Fibroblast of lung (primary cell): ENCODE measurements at regions not wholly inside any gene's neighbourhood (a gene's known extent, or its start where the extent isn't known, plus 50 kb on each side); places are given as distances from the start of the nearest gene placed in this dataset.

Experiments
- DNase-seq, 2 donors: peaks; one replicate each; pipeline versions ENCODE4 v3.0.0 to v3.0.0-alpha.2; 2010; ENCODE audit warnings: low read depth in 2 of 2
- H2AFZ ChIP-seq: 2 replicates; pipeline ENCODE4 v1.5.1; 2012; ENCODE audit warnings: low read length, control low read depth, inconsistent platforms
- H3K27ac ChIP-seq: 2 replicates; pipeline ENCODE4 v1.5.1; 2011; ENCODE audit warnings: low read length, control low read depth; ENCODE audit not compliant: insufficient read depth
- H3K27me3 ChIP-seq: 2 replicates; pipeline ENCODE4 v1.5.1; 2011; ENCODE audit warnings: mild to moderate bottlenecking, low read length; ENCODE audit not compliant: control insufficient read depth, insufficient read depth
- H3K36me3 ChIP-seq: 2 replicates; pipeline ENCODE4 v1.5.1; 2011; ENCODE audit warnings: low read length; ENCODE audit not compliant: control insufficient read depth, insufficient read depth
- H3K4me1 ChIP-seq: 2 replicates; pipeline ENCODE4 v1.5.1; 2011; ENCODE audit warnings: low read length; ENCODE audit not compliant: control insufficient read depth, insufficient read depth; ENCODE audit errors: extremely low read depth
- H3K4me2 ChIP-seq: 2 replicates; pipeline ENCODE4 v1.5.1; 2011; ENCODE audit warnings: low read length, control low read depth; ENCODE audit not compliant: insufficient read depth; ENCODE audit errors: extremely low read depth
- H3K4me3 ChIP-seq, 4 experiments: fragments of 200-600 bp in 1 of 4; sonication (generic) in 1 of 4; replicated peaks in 1 of 4; 2 replicates each; pipeline ENCODE4 v1.5.1; 2011 to 2016; ENCODE audit warnings: low read length in 4 of 4, low read depth in 3 of 4, mild to moderate bottlenecking in 3 of 4, control low read depth in 2 of 4, inconsistent platforms in 1 of 4, mixed read lengths in 1 of 4; ENCODE audit not compliant: insufficient read depth in 1 of 4; ENCODE audit errors: control extremely low read depth in 1 of 4
- H3K79me2 ChIP-seq: 2 replicates; pipeline ENCODE4 v1.5.1; 2012; ENCODE audit warnings: mild to moderate bottlenecking, low read length, inconsistent platforms; ENCODE audit not compliant: control insufficient read depth, insufficient read depth
- H3K9ac ChIP-seq: 2 replicates; pipeline ENCODE4 v1.5.1; 2011; ENCODE audit warnings: mild to moderate bottlenecking, low read length, control low read depth; ENCODE audit not compliant: insufficient read depth
- H3K9me3 ChIP-seq: 2 replicates; pipeline ENCODE4 v1.5.1; 2012; ENCODE audit warnings: low read depth, low read length; ENCODE audit not compliant: control insufficient read depth, insufficient read depth
- H4K20me1 ChIP-seq: 2 replicates; pipeline ENCODE4 v1.5.1; 2011; ENCODE audit warnings: low read length; ENCODE audit not compliant: control insufficient read depth, insufficient read depth; ENCODE audit errors: extremely low read depth
- EZH2 ChIP-seq: IDR thresholded peaks from 2 replicates; pipeline ENCODE4 v1.5.1; 2012; ENCODE audit warnings: low read length, control low read depth, mild to moderate bottlenecking; ENCODE audit errors: missing control alignments
- TF ChIP-seq, protein P1 (sequence below), 2 donors: IDR thresholded peaks in 1 of 2; conservative IDR thresholded peaks in 1 of 2; 1 replicate in 1 of 2; 2 replicates in 1 of 2; pipeline ENCODE4 v1.5.1; 2011 to 2012; ENCODE audit warnings: low read length in 2 of 2, control low read depth in 1 of 2, inconsistent platforms in 1 of 2, low read depth in 1 of 2, mild to moderate bottlenecking in 1 of 2

GRCh38 chr10:121182219-121182618 is 331.1 kb downstream of the WDR11 start:
- Histone ChIP-seq H3K27ac (no peak overlapping the region), H3K9me3 (no peaks in the 10 kb centered on the region), H2AFZ (no peak overlapping the region), H3K27me3 (no peaks in the 10 kb centered on the region), H3K4me1 (no peaks in the 10 kb centered on the region), H3K79me2 (no peaks in the 10 kb centered on the region), H3K4me2 (no peak overlapping the region), H3K36me3 (no peaks in the 10 kb centered on the region), H3K9ac (no peak overlapping the region), H4K20me1 (no peaks in the 10 kb centered on the region), H3K4me3 (no peak overlapping the region)
- no peak for DNase-seq
- TF ChIP-seq, protein P1, sequence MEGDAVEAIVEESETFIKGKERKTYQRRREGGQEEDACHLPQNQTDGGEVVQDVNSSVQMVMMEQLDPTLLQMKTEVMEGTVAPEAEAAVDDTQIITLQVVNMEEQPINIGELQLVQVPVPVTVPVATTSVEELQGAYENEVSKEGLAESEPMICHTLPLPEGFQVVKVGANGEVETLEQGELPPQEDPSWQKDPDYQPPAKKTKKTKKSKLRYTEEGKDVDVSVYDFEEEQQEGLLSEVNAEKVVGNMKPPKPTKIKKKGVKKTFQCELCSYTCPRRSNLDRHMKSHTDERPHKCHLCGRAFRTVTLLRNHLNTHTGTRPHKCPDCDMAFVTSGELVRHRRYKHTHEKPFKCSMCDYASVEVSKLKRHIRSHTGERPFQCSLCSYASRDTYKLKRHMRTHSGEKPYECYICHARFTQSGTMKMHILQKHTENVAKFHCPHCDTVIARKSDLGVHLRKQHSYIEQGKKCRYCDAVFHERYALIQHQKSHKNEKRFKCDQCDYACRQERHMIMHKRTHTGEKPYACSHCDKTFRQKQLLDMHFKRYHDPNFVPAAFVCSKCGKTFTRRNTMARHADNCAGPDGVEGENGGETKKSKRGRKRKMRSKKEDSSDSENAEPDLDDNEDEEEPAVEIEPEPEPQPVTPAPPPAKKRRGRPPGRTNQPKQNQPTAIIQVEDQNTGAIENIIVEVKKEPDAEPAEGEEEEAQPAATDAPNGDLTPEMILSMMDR (conservative IDR thresholded peaks at IDR 0.05 in 1 of 2, IDR thresholded peaks at IDR 0.05 in 1 of 2; ENCODE audit: low read depth in 1 of 2, low read length in 2 of 2): no peak

DNA sequence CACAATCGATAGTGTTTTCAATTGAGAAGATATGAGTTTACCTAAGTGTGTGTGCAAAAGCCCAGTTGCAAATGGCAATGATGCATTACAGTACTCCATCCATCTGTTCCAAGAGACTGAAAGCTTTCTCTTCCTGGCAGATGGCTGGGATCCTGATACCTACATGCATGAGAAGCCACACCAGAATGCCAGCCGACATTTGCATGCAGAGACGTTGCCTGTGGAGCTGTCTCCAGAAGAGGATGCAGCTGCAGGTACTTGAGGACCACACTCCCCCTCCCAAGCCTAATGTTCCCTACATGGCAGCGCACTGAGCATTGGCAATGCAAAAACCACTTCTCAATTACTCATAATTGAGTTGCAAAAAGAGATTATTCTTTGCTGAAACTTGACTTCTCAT is 332.1 kb downstream of the WDR11 start:
- no peaks in the 10 kb centered on the region for H4K20me1 ChIP-seq
- no peak for DNase-seq
- no peaks in the 10 kb centered on the region for H3K4me1 ChIP-seq
- no peak overlapping the region for H3K27ac ChIP-seq
- no peak overlapping the region for H3K4me3 ChIP-seq
- no peak overlapping the region for H3K4me2 ChIP-seq
- H3K79me2 ChIP-seq: no peaks in the 10 kb centered on the region
- no peaks in the 10 kb centered on the region for H3K9me3 ChIP-seq
- TF ChIP-seq EZH2: no peak
- TF ChIP-seq, protein P1 (conservative IDR thresholded peaks at IDR 0.05 in 1 of 2, IDR thresholded peaks at IDR 0.05 in 1 of 2; ENCODE audit: low read depth in 1 of 2, low read length in 2 of 2): no peak
- no peak overlapping the region for H2AFZ ChIP-seq
- no peaks in the 10 kb centered on the region for H3K36me3 ChIP-seq
- H3K9ac ChIP-seq: no peak overlapping the region
- H3K27me3 ChIP-seq: no peaks in the 10 kb centered on the region

GRCh38 chr10:121183707-121184106 is 332.5 kb downstream of the WDR11 start:
- no peak overlapping the region for H3K4me2 ChIP-seq
- no peak overlapping the region for H3K27ac ChIP-seq
- no peaks in the 10 kb centered on the region for H3K79me2 ChIP-seq

More at GRCh38 chr10:121183707-121184106, 332.5 kb downstream of the WDR11 start:
- no peaks in the 10 kb centered on the region for H3K36me3 ChIP-seq
- H4K20me1 ChIP-seq: no peaks in the 10 kb centered on the region
- no peak overlapping the region for H3K4me3 ChIP-seq
- H3K27me3 ChIP-seq: no peaks in the 10 kb centered on the region
- no peaks in the 10 kb centered on the region for H3K9me3 ChIP-seq
- no peaks in the 10 kb centered on the region for H3K4me1 ChIP-seq
- H2AFZ ChIP-seq: no peak overlapping the region
- DNase-seq: no peak
- no peak overlapping the region for H3K9ac ChIP-seq
- TF ChIP-seq, protein P1 (conservative IDR thresholded peaks at IDR 0.05 in 1 of 2, IDR thresholded peaks at IDR 0.05 in 1 of 2; ENCODE audit: low read depth in 1 of 2, low read length in 2 of 2): no peak
- no peak for TF ChIP-seq EZH2
